IMR-90 (cell line): ENCODE measurements at regions not wholly inside any gene's neighbourhood (a gene's known extent, or its start where the extent isn't known, plus 50 kb on each side); places are given as distances from the start of the nearest gene placed in this dataset.

Source experiments
- ATAC-seq: fragments of 200-7000 bp; cut with Tn5 transposase; 2 replicates; pipeline ENCODE4 v1.9.1; 2020; ENCODE audit warnings: low read depth, mild to moderate bottlenecking, moderate library complexity
- BruUV-seq: library from RNA; stranded (reverse); fragments of 400-500 nt; replicated peaks from 2 replicates; lab custom pipeline; 2021; lab: Mats Ljungman, UMichigan
- CTCF ChIA-PET: fragments of 300-600 bp; formaldehyde crosslinking; extraction: SDS; loops from one replicate; lab custom pipeline; 2021; ENCODE audit warnings: antibody characterized with exemption; lab: Yijun Ruan, JAX
- POLR2A ChIA-PET: fragments of 300-600 bp; sonication (Branson Sonifier 250); formaldehyde crosslinking; loops from one replicate; lab custom pipeline; 2022; ENCODE audit warnings: antibody characterized with exemption; ENCODE audit not compliant: unreplicated experiment; lab: Charles Lee
- DNase-seq: peaks from one replicate; pipeline ENCODE4 v3.0.0; 2013
- H2AFZ ChIP-seq: replicated peaks from 2 replicates; pipeline ENCODE3; 2013; ENCODE audit warnings: low read length, mild to moderate bottlenecking; ENCODE audit not compliant: poor library complexity
- H2AK5ac ChIP-seq: 2 replicates; pipeline ENCODE4 v1.6.1; 2013; ENCODE audit warnings: low read depth, low read length, inconsistent platforms
- H2AK9ac ChIP-seq: replicated peaks from 2 replicates; pipeline ENCODE3; 2013; ENCODE audit warnings: mild to moderate bottlenecking, low read depth, low read length, moderate library complexity; ENCODE audit not compliant: poor library complexity
- H2BK120ac ChIP-seq: 2 replicates; pipeline ENCODE4 v1.6.1; 2013; ENCODE audit warnings: low read depth, low read length, inconsistent platforms
- H2BK15ac ChIP-seq: 3 replicates; pipeline ENCODE4 v1.6.1; 2013; ENCODE audit warnings: low read depth, low read length, inconsistent platforms
- H2BK20ac ChIP-seq: 2 replicates; pipeline ENCODE4 v1.6.1; 2013; ENCODE audit warnings: low read depth, mild to moderate bottlenecking, inconsistent platforms, low read length, moderate library complexity
- H2BK5ac ChIP-seq: 2 replicates; pipeline ENCODE4 v1.6.1; 2013; ENCODE audit warnings: mild to moderate bottlenecking, low read depth, low read length, inconsistent platforms; ENCODE audit not compliant: poor library complexity, severe bottlenecking
- H3K14ac ChIP-seq: replicated peaks from 2 replicates; pipeline ENCODE4 v1.6.1; 2013; ENCODE audit warnings: low read depth, low read length, inconsistent platforms
- H3K18ac ChIP-seq: 2 replicates; pipeline ENCODE4 v1.6.1; 2013; ENCODE audit warnings: low read depth, low read length, control low read depth
- H3K23ac ChIP-seq: 2 replicates; pipeline ENCODE4 v1.6.1; 2013; ENCODE audit warnings: low read depth, low read length, inconsistent platforms
- H3K27ac ChIP-seq: 2 replicates; pipeline ENCODE4 v1.5.1; 2013; ENCODE audit warnings: mild to moderate bottlenecking, control low read depth, low read length; ENCODE audit not compliant: insufficient read depth
- H3K27me3 ChIP-seq: 2 replicates; pipeline ENCODE4 v1.6.1; 2013; ENCODE audit warnings: low read length; ENCODE audit not compliant: control insufficient read depth, insufficient read depth
- H3K36me3 ChIP-seq: 2 replicates; pipeline ENCODE4 v1.6.1; 2013; ENCODE audit warnings: low read length, mixed read lengths; ENCODE audit not compliant: control insufficient read depth, insufficient read depth
- H3K4ac ChIP-seq: 2 replicates; pipeline ENCODE4 v1.6.1; 2013; ENCODE audit warnings: low read depth, low read length, inconsistent platforms
- H3K4me1 ChIP-seq: 2 replicates; pipeline ENCODE4 v1.6.1; 2013; ENCODE audit warnings: low read length, mixed read lengths; ENCODE audit not compliant: control insufficient read depth, insufficient read depth
- H3K4me2 ChIP-seq: 2 replicates; pipeline ENCODE4 v1.6.1; 2013; ENCODE audit warnings: low read depth, mild to moderate bottlenecking, control low read depth, low read length, moderate library complexity
- H3K4me3 ChIP-seq: 2 replicates; pipeline ENCODE4 v1.5.1; 2013; ENCODE audit warnings: low read depth, mild to moderate bottlenecking, control low read depth, low read length, moderate library complexity; ENCODE audit not compliant: insufficient read depth
- H3K56ac ChIP-seq: 2 replicates; pipeline ENCODE4 v1.6.1; 2013; ENCODE audit warnings: low read length, inconsistent platforms; ENCODE audit not compliant: insufficient read depth; ENCODE audit errors: extremely low read depth
- H3K79me1 ChIP-seq, 2 experiments: 2 replicates each; pipeline ENCODE4 v1.6.1; 2013; ENCODE audit warnings: low read length in 2 of 2, inconsistent platforms in 1 of 2, low read depth in 1 of 2
- H3K9ac ChIP-seq: 2 replicates; pipeline ENCODE4 v1.6.1; 2013; ENCODE audit warnings: low read depth, low read length, control low read depth
- H3K9me1 ChIP-seq: 2 replicates; pipeline ENCODE4 v1.6.1; 2013; ENCODE audit warnings: low read length, inconsistent platforms; ENCODE audit not compliant: insufficient read depth
- H3K9me3 ChIP-seq: 2 replicates; pipeline ENCODE4 v1.6.1; 2013; ENCODE audit warnings: low read length; ENCODE audit not compliant: control insufficient read depth, insufficient read depth
- H4K20me1 ChIP-seq: 2 replicates; pipeline ENCODE4 v1.6.1; 2013; ENCODE audit warnings: low read length, inconsistent platforms; ENCODE audit not compliant: insufficient read depth
- H4K5ac ChIP-seq: 2 replicates; pipeline ENCODE4 v1.6.1; 2013; ENCODE audit warnings: mild to moderate bottlenecking, low read depth, low read length, control low read depth
- H4K8ac ChIP-seq, 2 experiments: 2 replicates each; pipeline ENCODE4 v1.6.1; 2013; ENCODE audit warnings: low read depth in 2 of 2, low read length in 2 of 2, control low read depth in 1 of 2, inconsistent platforms in 1 of 2
- H4K91ac ChIP-seq: 2 replicates; pipeline ENCODE4 v1.6.1; 2013; ENCODE audit warnings: low read depth, low read length, inconsistent platforms; ENCODE audit not compliant: insufficient read depth
- BHLHE40 ChIP-seq: fragments of 150-350 bp; IDR thresholded peaks from 2 replicates; pipeline ENCODE4 v1.6.1; 2016; ENCODE audit warnings: mild to moderate bottlenecking, low read depth, low read length
- CEBPB ChIP-seq: IDR thresholded peaks from 2 replicates; pipeline ENCODE4 v1.6.1; 2012; ENCODE audit warnings: low read depth, low read length, improper control_type of control experiment
- CHD1 ChIP-seq: IDR thresholded peaks from 2 replicates; pipeline ENCODE4 v1.6.1; 2012; ENCODE audit warnings: low read depth, low read length, improper control_type of control experiment
- FOS ChIP-seq: fragments of 150-350 bp; IDR thresholded peaks from 2 replicates; pipeline ENCODE4 v1.6.1; 2016; ENCODE audit warnings: low read depth, low read length
- MAFK ChIP-seq: IDR thresholded peaks from 2 replicates; pipeline ENCODE4 v1.6.1; 2012; ENCODE audit warnings: low read depth, low read length, improper control_type of control experiment
- MAZ ChIP-seq: IDR thresholded peaks from 2 replicates; pipeline ENCODE4 v1.6.1; 2012; ENCODE audit warnings: low read depth, mild to moderate bottlenecking, low read length, improper control_type of control experiment, moderate library complexity, borderline replicate concordance
- MXI1 ChIP-seq: IDR thresholded peaks from 2 replicates; pipeline ENCODE4 v1.6.1; 2012; ENCODE audit warnings: low read depth, mild to moderate bottlenecking, low read length, moderate library complexity, borderline replicate concordance
- NFE2L2 ChIP-seq: fragments of 150-350 bp; IDR thresholded peaks from 2 replicates; pipeline ENCODE4 v1.6.1; 2016; ENCODE audit warnings: low read depth, mild to moderate bottlenecking, low read length
- POLR2A ChIP-seq: IDR thresholded peaks from 2 replicates; pipeline ENCODE4 v1.6.1; 2012; ENCODE audit warnings: mild to moderate bottlenecking, low read depth, low read length
- RAD21 ChIP-seq: IDR thresholded peaks from 2 replicates; pipeline ENCODE4 v1.6.1; 2012; ENCODE audit warnings: low read length, improper control_type of control experiment
- RCOR1 ChIP-seq: IDR thresholded peaks from 2 replicates; pipeline ENCODE4 v1.6.1; 2012; ENCODE audit warnings: mild to moderate bottlenecking, low read length, improper control_type of control experiment; ENCODE audit not compliant: insufficient replicate concordance
- RFX5 ChIP-seq: IDR thresholded peaks from 2 replicates; pipeline ENCODE4 v1.8.0; 2012; ENCODE audit warnings: low read depth, mild to moderate bottlenecking, low read length, moderate library complexity
- SMC3 ChIP-seq: fragments of 150-350 bp; IDR thresholded peaks from 2 replicates; pipeline ENCODE4 v1.6.1; 2016; ENCODE audit warnings: low read depth, mild to moderate bottlenecking, antibody characterized with exemption, low read length, moderate library complexity
- WGBS, 2 experiments: methylation state at CpG; one replicate each; pipeline versions ENCODE4 v1.1.5 to v1.1.7; 2013; ENCODE audit warnings: missing lambda C conversion rate in 2 of 2; ENCODE audit not compliant: insufficient read length in 1 of 2; ENCODE audit errors: extremely low coverage in 2 of 2; 5-methylcytosine and 5-hydroxymethylcytosine counted together
- dilution Hi-C: fragments of 300-500 bp; cut with HindIII; formaldehyde crosslinking; loops from one replicate; pipeline ENCODE4 v1.14.3; 2018; ENCODE audit warnings: low sequenced_read_pairs; ENCODE audit not compliant: unreplicated experiment
- in situ Hi-C: fragments of 300-500 bp; cut with MboI; formaldehyde crosslinking; loops from 3 replicates; pipeline ENCODE4 v1.14.3; 2019; ENCODE audit warnings: low sequenced_read_pairs, inconsistent platforms, mixed read lengths
- intact Hi-C: fragments of 100-400 bp; cut with micrococcal nuclease; formaldehyde crosslinking; loops from 2 replicates; pipeline ENCODE4 v1.10.0; 2022
- TF ChIP-seq, protein P1 (sequence below): fragments of 150-350 bp; IDR thresholded peaks from 2 replicates; pipeline ENCODE4 v1.6.1; 2017; ENCODE audit warnings: mild to moderate bottlenecking, antibody characterized with exemption, low read length, low read depth
- TF ChIP-seq, protein P2 (sequence below): conservative IDR thresholded peaks from 2 replicates; pipeline ENCODE4 v1.5.1; 2012; ENCODE audit warnings: mild to moderate bottlenecking, low read depth, low read length, improper control_type of control experiment
- TF ChIP-seq, protein P3 (sequence below): fragments of 150-350 bp; IDR thresholded peaks from 2 replicates; pipeline ENCODE4 v1.6.1; 2016; ENCODE audit warnings: low read depth, mild to moderate bottlenecking, low read length, moderate library complexity, borderline replicate concordance

DNA sequence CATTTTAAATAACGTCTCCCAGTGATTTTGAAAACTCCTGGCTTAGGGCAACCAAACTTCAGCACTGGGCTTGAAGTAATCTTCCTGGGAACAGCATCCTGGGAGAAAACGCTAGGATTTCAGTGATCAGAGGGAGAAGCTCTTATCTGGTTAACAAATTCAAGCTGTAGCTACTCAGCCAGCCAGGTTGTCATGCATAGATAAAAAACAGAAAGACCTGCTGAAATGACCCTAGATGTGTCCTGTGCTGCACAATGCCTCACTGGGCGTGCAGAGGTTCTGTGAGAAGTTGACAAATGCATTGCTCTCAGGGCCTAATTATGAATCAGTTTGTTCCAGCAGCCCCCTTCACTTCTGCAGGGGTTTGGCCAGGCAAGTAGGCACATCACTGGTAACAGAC is 68.9 kb upstream of the CHCHD3 start:
- 47% methylated on average over 2 of the region's 3 CpGs; no CpG with 5 or more reads in 1 of the 2 experiments for WGBS, 2 experiments

More for the DNA sequence above, 68.9 kb upstream of the CHCHD3 start:
- Histone ChIP-seq H3K4me1 (no peaks in the 10 kb centered on the region), H4K20me1 (no peaks in the 10 kb centered on the region), H3K4me2 (no peak overlapping the region), H4K5ac (no peak overlapping the region), H4K91ac (no peak overlapping the region), H3K9ac (no peak overlapping the region), H2BK15ac (no peak overlapping the region), H3K27me3 (no peaks in the 10 kb centered on the region; the same call in 1 of the 2 replicates), H2BK20ac (no peak overlapping the region), H3K79me1 (no peaks in the 10 kb centered on the region), H2BK120ac (no peak overlapping the region), H2BK5ac (no peak overlapping the region), H3K9me1 (no peaks in the 10 kb centered on the region), H3K9me3 (no peaks in the 10 kb centered on the region), H2AFZ (no peak overlapping the region), H3K36me3 (no peaks in the 10 kb centered on the region), H3K18ac (no peak overlapping the region), H2AK9ac (no peak overlapping the region), H3K14ac (no peak overlapping the region), H3K56ac (no peak overlapping the region), H3K27ac (no peak overlapping the region), H4K8ac (no peak overlapping the region), H2AK5ac (no peak overlapping the region), H3K4ac (no peak overlapping the region), H3K23ac (no peak overlapping the region), H3K4me3 (no peak overlapping the region)
- intact Hi-C loops = no loop called here
- BruUV-seq = no TSS peak
- ChIA-PET CTCF (no interaction called here), POLR2A (no interaction called here)
- no peak for ATAC-seq
- dilution Hi-C loops = no loop called here
- in situ Hi-C loops = no loop called here
- no peak for DNase-seq
- TF ChIP-seq, protein P1, sequence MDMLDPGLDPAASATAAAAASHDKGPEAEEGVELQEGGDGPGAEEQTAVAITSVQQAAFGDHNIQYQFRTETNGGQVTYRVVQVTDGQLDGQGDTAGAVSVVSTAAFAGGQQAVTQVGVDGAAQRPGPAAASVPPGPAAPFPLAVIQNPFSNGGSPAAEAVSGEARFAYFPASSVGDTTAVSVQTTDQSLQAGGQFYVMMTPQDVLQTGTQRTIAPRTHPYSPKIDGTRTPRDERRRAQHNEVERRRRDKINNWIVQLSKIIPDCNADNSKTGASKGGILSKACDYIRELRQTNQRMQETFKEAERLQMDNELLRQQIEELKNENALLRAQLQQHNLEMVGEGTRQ = no peak
- TF ChIP-seq POLR2A (no peak), MAFK (no peak), MXI1 (no peak), NFE2L2 (no peak), CEBPB (no peak), RCOR1 (no peak), FOS (no peak), MAZ (no peak), CHD1 (no peak), BHLHE40 (no peak), RFX5 (no peak), SMC3 (no peak), RAD21 (no peak)
- TF ChIP-seq, protein P2, sequence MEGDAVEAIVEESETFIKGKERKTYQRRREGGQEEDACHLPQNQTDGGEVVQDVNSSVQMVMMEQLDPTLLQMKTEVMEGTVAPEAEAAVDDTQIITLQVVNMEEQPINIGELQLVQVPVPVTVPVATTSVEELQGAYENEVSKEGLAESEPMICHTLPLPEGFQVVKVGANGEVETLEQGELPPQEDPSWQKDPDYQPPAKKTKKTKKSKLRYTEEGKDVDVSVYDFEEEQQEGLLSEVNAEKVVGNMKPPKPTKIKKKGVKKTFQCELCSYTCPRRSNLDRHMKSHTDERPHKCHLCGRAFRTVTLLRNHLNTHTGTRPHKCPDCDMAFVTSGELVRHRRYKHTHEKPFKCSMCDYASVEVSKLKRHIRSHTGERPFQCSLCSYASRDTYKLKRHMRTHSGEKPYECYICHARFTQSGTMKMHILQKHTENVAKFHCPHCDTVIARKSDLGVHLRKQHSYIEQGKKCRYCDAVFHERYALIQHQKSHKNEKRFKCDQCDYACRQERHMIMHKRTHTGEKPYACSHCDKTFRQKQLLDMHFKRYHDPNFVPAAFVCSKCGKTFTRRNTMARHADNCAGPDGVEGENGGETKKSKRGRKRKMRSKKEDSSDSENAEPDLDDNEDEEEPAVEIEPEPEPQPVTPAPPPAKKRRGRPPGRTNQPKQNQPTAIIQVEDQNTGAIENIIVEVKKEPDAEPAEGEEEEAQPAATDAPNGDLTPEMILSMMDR = no peak
- TF ChIP-seq, protein P3, sequence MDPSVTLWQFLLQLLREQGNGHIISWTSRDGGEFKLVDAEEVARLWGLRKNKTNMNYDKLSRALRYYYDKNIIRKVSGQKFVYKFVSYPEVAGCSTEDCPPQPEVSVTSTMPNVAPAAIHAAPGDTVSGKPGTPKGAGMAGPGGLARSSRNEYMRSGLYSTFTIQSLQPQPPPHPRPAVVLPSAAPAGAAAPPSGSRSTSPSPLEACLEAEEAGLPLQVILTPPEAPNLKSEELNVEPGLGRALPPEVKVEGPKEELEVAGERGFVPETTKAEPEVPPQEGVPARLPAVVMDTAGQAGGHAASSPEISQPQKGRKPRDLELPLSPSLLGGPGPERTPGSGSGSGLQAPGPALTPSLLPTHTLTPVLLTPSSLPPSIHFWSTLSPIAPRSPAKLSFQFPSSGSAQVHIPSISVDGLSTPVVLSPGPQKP = no peak
